ENCODE measurements at regions not wholly inside any gene's neighbourhood (a gene's known extent, or its start where the extent isn't known, plus 50 kb on each side); places are given as distances from the start of the nearest gene placed in this dataset.

GRCh38 chr5:143536364-143536763 lies 132.9 kb upstream of the NR3C1 start:
- TF ChIP-seq, protein P1, sequence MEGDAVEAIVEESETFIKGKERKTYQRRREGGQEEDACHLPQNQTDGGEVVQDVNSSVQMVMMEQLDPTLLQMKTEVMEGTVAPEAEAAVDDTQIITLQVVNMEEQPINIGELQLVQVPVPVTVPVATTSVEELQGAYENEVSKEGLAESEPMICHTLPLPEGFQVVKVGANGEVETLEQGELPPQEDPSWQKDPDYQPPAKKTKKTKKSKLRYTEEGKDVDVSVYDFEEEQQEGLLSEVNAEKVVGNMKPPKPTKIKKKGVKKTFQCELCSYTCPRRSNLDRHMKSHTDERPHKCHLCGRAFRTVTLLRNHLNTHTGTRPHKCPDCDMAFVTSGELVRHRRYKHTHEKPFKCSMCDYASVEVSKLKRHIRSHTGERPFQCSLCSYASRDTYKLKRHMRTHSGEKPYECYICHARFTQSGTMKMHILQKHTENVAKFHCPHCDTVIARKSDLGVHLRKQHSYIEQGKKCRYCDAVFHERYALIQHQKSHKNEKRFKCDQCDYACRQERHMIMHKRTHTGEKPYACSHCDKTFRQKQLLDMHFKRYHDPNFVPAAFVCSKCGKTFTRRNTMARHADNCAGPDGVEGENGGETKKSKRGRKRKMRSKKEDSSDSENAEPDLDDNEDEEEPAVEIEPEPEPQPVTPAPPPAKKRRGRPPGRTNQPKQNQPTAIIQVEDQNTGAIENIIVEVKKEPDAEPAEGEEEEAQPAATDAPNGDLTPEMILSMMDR (IDR thresholded peaks at IDR 0.05; ENCODE audit: low read depth, low read length, missing control alignments) = no peak
- in situ Hi-C loops (cut with HindIII; ENCODE audit: low pct_ligation_motif_present, low sequenced_read_pairs) = no loop called here
- Histone ChIP-seq H3K36me3 (replicated peaks) (no peaks in the 10 kb centered on the region), H3K27ac (peak overlapping the region; percentile 62), H3K4me3 (ENCODE audit: low read depth, low read length) (no peak overlapping the region), H3K27me3 (replicated peaks) (no peaks in the 10 kb centered on the region)
- peak; percentile 98 for DNase-seq

GRCh38 chr5:143534761-143535154 lies 131.3 kb upstream of the NR3C1 start:
- H3K4me3 ChIP-seq (ENCODE audit: low read depth, low read length) = no peak overlapping the region
- H3K36me3 ChIP-seq (replicated peaks) = no peaks in the 10 kb centered on the region
- H3K27ac ChIP-seq = no peak overlapping the region
- no peaks in the 10 kb centered on the region for H3K27me3 ChIP-seq (replicated peaks)
- TF ChIP-seq, protein P1 (IDR thresholded peaks at IDR 0.05; ENCODE audit: low read depth, low read length, missing control alignments) = no peak
- DNase-seq = no peak
- in situ Hi-C loops (cut with HindIII; ENCODE audit: low pct_ligation_motif_present, low sequenced_read_pairs) = no loop called here

DNA sequence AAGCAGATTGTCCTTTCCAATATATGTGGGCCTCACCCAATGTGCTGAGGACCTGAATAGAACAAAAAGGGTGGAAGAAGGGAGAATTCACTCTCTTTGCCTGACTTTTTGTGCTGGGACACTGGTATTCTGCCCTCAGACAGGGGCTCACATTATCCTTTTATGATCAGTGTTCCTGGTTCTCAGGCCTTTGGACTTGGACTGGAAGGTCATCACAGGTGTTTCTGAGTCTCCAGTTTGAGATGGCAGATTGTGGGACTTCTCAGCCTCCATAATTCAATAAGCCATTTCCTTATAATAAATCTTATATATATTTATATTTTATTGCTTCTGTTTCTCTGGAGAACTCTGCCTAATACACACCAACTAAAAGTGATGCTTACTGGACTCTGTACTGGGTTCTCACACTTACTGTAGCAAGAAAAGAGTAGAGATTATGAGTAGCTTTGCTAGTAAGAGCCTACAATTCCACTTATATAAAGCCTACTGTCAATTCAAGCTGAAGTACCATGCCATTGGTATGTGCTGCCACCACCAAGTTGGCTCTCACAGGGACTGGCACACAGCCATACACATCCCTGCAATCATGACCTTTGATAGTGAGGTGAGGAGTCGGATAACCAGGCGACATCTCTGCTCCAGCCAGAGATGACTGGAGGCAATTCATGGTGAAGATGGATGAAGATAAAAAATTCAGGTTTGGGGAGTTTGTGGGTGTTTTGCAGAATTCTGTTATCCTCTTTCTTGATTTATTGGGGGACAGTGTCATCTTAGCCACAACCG lies 130.7 kb upstream of the NR3C1 start:
- in situ Hi-C loops (cut with HindIII; ENCODE audit: low pct_ligation_motif_present, low sequenced_read_pairs) = no loop called here
- TF ChIP-seq, protein P1 (IDR thresholded peaks at IDR 0.05; ENCODE audit: low read depth, low read length, missing control alignments) = no peak
- Histone ChIP-seq H3K27me3 (replicated peaks) (no peaks in the 10 kb centered on the region), H3K36me3 (replicated peaks) (no peaks in the 10 kb centered on the region), H3K27ac (no peak overlapping the region), H3K4me3 (ENCODE audit: low read depth, low read length) (no peak overlapping the region)
- no peak for DNase-seq

DNA sequence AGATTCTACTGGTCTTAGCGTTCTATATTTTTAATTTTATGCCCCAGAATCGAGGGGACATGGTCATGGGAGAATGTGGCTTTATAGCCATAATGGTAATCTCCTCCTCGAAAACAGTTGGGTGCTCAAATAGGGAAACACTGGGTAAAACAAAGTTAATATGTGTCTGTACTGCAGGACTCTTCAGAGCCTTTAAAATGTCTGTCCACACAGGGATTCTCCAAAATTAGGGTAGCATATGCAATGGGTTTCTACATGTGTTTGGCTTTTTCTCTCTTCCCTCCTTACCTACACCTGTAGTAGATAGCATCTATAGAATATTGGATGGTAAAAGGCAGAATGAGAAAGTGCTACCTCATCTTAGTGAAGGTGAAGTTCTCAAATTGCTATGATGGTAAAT lies 130.0 kb upstream of the NR3C1 start:
- TF ChIP-seq, protein P1 (IDR thresholded peaks at IDR 0.05; ENCODE audit: low read depth, low read length, missing control alignments) = no peak
- no peak overlapping the region for H3K27ac ChIP-seq
- DNase-seq = no peak
- H3K4me3 ChIP-seq (ENCODE audit: low read depth, low read length) = no peak overlapping the region
- in situ Hi-C loops (cut with HindIII; ENCODE audit: low pct_ligation_motif_present, low sequenced_read_pairs) = no loop called here
- no peaks in the 10 kb centered on the region for H3K27me3 ChIP-seq (replicated peaks)
- no peaks in the 10 kb centered on the region for H3K36me3 ChIP-seq (replicated peaks)

DNA sequence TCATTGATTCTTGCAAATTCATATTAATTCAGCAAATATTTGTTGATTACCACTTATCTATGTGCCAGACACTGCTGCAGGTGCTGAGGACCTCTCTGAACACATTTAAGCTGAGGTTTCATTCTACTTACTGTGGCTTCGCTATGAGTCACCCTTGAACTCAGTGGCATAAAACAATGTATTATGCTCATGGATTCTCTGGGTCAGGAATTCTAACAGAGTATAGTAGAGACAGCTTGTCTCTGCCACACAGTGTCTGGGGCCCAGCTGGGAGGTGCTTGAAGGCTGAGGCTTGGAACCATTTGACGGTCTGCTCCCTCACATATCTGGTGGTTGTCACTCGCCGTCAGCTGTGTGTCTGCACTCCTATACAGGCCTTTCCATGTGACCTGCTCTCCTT lies 124.3 kb upstream of the NR3C1 start:
- H3K27ac ChIP-seq = no peak overlapping the region
- no peak overlapping the region for H3K4me3 ChIP-seq (ENCODE audit: low read depth, low read length)
- no peaks in the 10 kb centered on the region for H3K36me3 ChIP-seq (replicated peaks)
- DNase-seq = peak; percentile 43
- no peaks in the 10 kb centered on the region for H3K27me3 ChIP-seq (replicated peaks)
- in situ Hi-C loops (cut with HindIII; ENCODE audit: low pct_ligation_motif_present, low sequenced_read_pairs) = no loop called here
- TF ChIP-seq, protein P1 (IDR thresholded peaks at IDR 0.05; ENCODE audit: low read depth, low read length, missing control alignments) = no peak

- DNase-seq = no peak
- no peaks in the 10 kb centered on the region for H3K36me3 ChIP-seq (replicated peaks)
- in situ Hi-C loops (cut with HindIII; ENCODE audit: low pct_ligation_motif_present, low sequenced_read_pairs) = no loop called here
- no peaks in the 10 kb centered on the region for H3K27me3 ChIP-seq (replicated peaks)
- TF ChIP-seq, protein P1 (IDR thresholded peaks at IDR 0.05; ENCODE audit: low read depth, low read length, missing control alignments) = no peak
- no peak overlapping the region for H3K27ac ChIP-seq
- H3K4me3 ChIP-seq (ENCODE audit: low read depth, low read length) = no peak overlapping the region
These were observed 121.7 kb upstream of the NR3C1 start for GRCh38 chr5:143525176-143525575.

Data from brain microvascular endothelial cell (primary cell).